ENCODE measurements at regions not wholly inside any gene's neighbourhood (a gene's known extent, or its start where the extent isn't known, plus 50 kb on each side); places are given as distances from the start of the nearest gene placed in this dataset.

- no peak overlapping the region for H3K4me3 ChIP-seq (ENCODE audit: low read depth, low read length)
- DNase-seq (ENCODE audit: low read depth) = no peak
- TF ChIP-seq CTCF (IDR thresholded peaks at IDR 0.05; ENCODE audit: control insufficient read depth, extremely low read depth, insufficient read depth) = no peak
Observed at GRCh38 chr14:85142982-85143381, 387.0 kb upstream of the FLRT2 start.

GRCh38 chr14:85146779-85147178, 383.2 kb upstream of the FLRT2 start:
- H3K4me3 ChIP-seq (ENCODE audit: low read depth, low read length) = no peak overlapping the region
- no peak for TF ChIP-seq CTCF (IDR thresholded peaks at IDR 0.05; ENCODE audit: control insufficient read depth, extremely low read depth, insufficient read depth)
- DNase-seq (ENCODE audit: low read depth) = no peak

GRCh38 chr14:85150166-85150565, 379.8 kb upstream of the FLRT2 start:
- DNase-seq (ENCODE audit: low read depth) = no peak
- H3K4me3 ChIP-seq (ENCODE audit: low read depth, low read length) = no peak overlapping the region
- TF ChIP-seq CTCF (IDR thresholded peaks at IDR 0.05; ENCODE audit: control insufficient read depth, extremely low read depth, insufficient read depth) = no peak

- no peak overlapping the region for H3K4me3 ChIP-seq (ENCODE audit: low read depth, low read length)
- no peak for TF ChIP-seq CTCF (IDR thresholded peaks at IDR 0.05; ENCODE audit: control insufficient read depth, extremely low read depth, insufficient read depth)
- no peak for DNase-seq (ENCODE audit: low read depth)
Observed at GRCh38 chr14:85154714-85155113, 375.2 kb upstream of the FLRT2 start.

- no peak for TF ChIP-seq CTCF (IDR thresholded peaks at IDR 0.05; ENCODE audit: control insufficient read depth, extremely low read depth, insufficient read depth)
- no peak overlapping the region for H3K4me3 ChIP-seq (ENCODE audit: low read depth, low read length)
- no peak for DNase-seq (ENCODE audit: low read depth)
Observed at GRCh38 chr14:85156319-85156718, 373.6 kb upstream of the FLRT2 start.

GRCh38 chr14:85159726-85160125, 370.2 kb upstream of the FLRT2 start:
- no peak for TF ChIP-seq CTCF (IDR thresholded peaks at IDR 0.05; ENCODE audit: control insufficient read depth, extremely low read depth, insufficient read depth)
- no peak overlapping the region for H3K4me3 ChIP-seq (ENCODE audit: low read depth, low read length)
- peak; percentile 52 for DNase-seq (ENCODE audit: low read depth)

GRCh38 chr14:85165094-85165493, 364.9 kb upstream of the FLRT2 start:
- peak; percentile 40 for DNase-seq (ENCODE audit: low read depth)

More at GRCh38 chr14:85165094-85165493, 364.9 kb upstream of the FLRT2 start:
- TF ChIP-seq CTCF (IDR thresholded peaks at IDR 0.05; ENCODE audit: control insufficient read depth, extremely low read depth, insufficient read depth) = no peak
- H3K4me3 ChIP-seq (ENCODE audit: low read depth, low read length) = no peak overlapping the region

Measured in LNCaP clone FGC (cell line).